NT2/D1 (cell line): ENCODE measurements at regions not wholly inside any gene's neighbourhood (a gene's known extent, or its start where the extent isn't known, plus 50 kb on each side); places are given as distances from the start of the nearest gene placed in this dataset.
"Not testable (repeated sequence)": the region's sequence is repeated elsewhere in the genome, so short reads cannot be mapped to it uniquely, and the experiment has no call there.

Experiments
- SUZ12 ChIP-seq: IDR thresholded peaks from 2 replicates; pipeline ENCODE4 v1.6.1; 2011; ENCODE audit not compliant: insufficient read length, insufficient read depth; ENCODE audit errors: extremely low read depth
- YY1 ChIP-seq: IDR thresholded peaks from 2 replicates; pipeline ENCODE4 v1.6.1; 2011; ENCODE audit not compliant: insufficient read length, insufficient read depth
- ZNF274 ChIP-seq: IDR thresholded peaks from 2 replicates; pipeline ENCODE4 v1.6.1; 2011; ENCODE audit warnings: mild to moderate bottlenecking, low read depth, low read length

DNA sequence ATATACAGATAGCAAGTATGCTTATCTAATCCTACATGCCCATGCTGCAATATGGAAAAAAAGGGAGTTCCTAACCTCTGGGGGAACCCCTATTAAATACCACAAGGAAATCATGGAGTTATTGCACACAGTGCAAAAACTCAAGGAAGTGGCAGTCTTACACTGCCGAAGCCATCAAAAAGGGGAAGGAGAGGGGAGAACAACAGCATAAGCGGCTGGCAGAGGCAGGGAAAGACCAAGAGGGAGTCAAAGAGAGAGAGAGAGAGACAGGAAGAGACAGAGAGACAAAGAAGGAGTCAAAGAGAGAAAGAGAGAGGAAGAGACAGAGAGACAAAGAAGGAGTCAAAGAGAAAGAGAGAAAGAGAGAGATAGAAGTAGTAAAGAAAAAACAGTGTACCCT lies 267.3 kb downstream of the S1PR1 start:
- not testable (repeated sequence) for TF ChIP-seq YY1, SUZ12, ZNF274
